HEK293T (cell line): ENCODE measurements at regions not wholly inside any gene's neighbourhood (a gene's known extent, or its start where the extent isn't known, plus 50 kb on each side); places are given as distances from the start of the nearest gene placed in this dataset.
"Not testable (repeated sequence)": the region's sequence is repeated elsewhere in the genome, so short reads cannot be mapped to it uniquely, and the experiment has no call there.

Source experiments
- CTCF ChIA-PET: fragments of 350-600 bp; formaldehyde crosslinking; extraction: SDS; loops from one replicate; lab custom pipeline; 2021; ENCODE audit warnings: antibody characterized with exemption, inconsistent platforms; lab: Yijun Ruan, JAX
- POLR2A ChIA-PET: fragments of 350-600 bp; formaldehyde crosslinking; extraction: SDS; loops from one replicate; lab custom pipeline; 2020; ENCODE audit warnings: antibody characterized with exemption, inconsistent platforms; lab: Yijun Ruan, JAX
- DNase-seq: peaks from one replicate; pipeline ENCODE4 v3.0.0; 2012; ENCODE audit warnings: mixed read lengths; ENCODE audit errors: extremely low spot score
- ARNT ChIP-seq: fragments of 450-650 bp; IDR thresholded peaks from 2 replicates; pipeline ENCODE4 v1.6.1; 2017; ENCODE audit warnings: mild to moderate bottlenecking
- BHLHE40 ChIP-seq: fragments of 450-650 bp; IDR thresholded peaks from 2 replicates; pipeline ENCODE4 v1.6.1; 2016; ENCODE audit warnings: mild to moderate bottlenecking, moderate library complexity, borderline replicate concordance
- CTBP1 ChIP-seq: fragments of 450-650 bp; IDR thresholded peaks from 2 replicates; pipeline ENCODE4 v1.6.1; 2016; ENCODE audit warnings: borderline replicate concordance
- ELF4 ChIP-seq: fragments of 450-650 bp; IDR thresholded peaks from 2 replicates; pipeline ENCODE4 v1.6.1; 2017; ENCODE audit warnings: antibody characterized with exemption
- FOXA1 ChIP-seq: fragments of 450-650 bp; IDR thresholded peaks from 2 replicates; pipeline ENCODE4 v1.6.1; 2016; ENCODE audit warnings: mild to moderate bottlenecking
- FOXK2 ChIP-seq: fragments of 450-650 bp; IDR thresholded peaks from 2 replicates; pipeline ENCODE4 v1.6.1; 2016; ENCODE audit warnings: mild to moderate bottlenecking
- FOXM1 ChIP-seq: fragments of 450-650 bp; IDR thresholded peaks from 2 replicates; pipeline ENCODE4 v1.6.1; 2017; ENCODE audit warnings: mild to moderate bottlenecking, borderline replicate concordance
- HDGF ChIP-seq: fragments of 450-650 bp; IDR thresholded peaks from 2 replicates; pipeline ENCODE4 v1.6.1; 2017; ENCODE audit warnings: antibody characterized with exemption, borderline replicate concordance
- L3MBTL2 ChIP-seq: fragments of 450-650 bp; conservative IDR thresholded peaks from 2 replicates; pipeline ENCODE4 v1.6.1; 2016; ENCODE audit warnings: mild to moderate bottlenecking
- LEF1 ChIP-seq: fragments of 450-650 bp; IDR thresholded peaks from 2 replicates; pipeline ENCODE4 v1.6.1; 2017; ENCODE audit warnings: mild to moderate bottlenecking, borderline replicate concordance
- NFRKB ChIP-seq: fragments of 450-650 bp; IDR thresholded peaks from 2 replicates; pipeline ENCODE4 v1.6.1; 2016; ENCODE audit warnings: mild to moderate bottlenecking, moderate library complexity
- SP1 ChIP-seq: fragments of 450-650 bp; IDR thresholded peaks from 2 replicates; pipeline ENCODE4 v1.6.1; 2017
- SUZ12 ChIP-seq: fragments of 450-650 bp; IDR thresholded peaks from 2 replicates; pipeline ENCODE4 v1.6.1; 2016; ENCODE audit warnings: mild to moderate bottlenecking
- TARDBP ChIP-seq: fragments of 450-650 bp; IDR thresholded peaks from 2 replicates; pipeline ENCODE4 v1.6.1; 2016
- ZNF384 ChIP-seq: fragments of 450-650 bp; IDR thresholded peaks from 2 replicates; pipeline ENCODE4 v1.6.1; 2016
- TF ChIP-seq, protein P1 (sequence below): fragments of 450-650 bp; IDR thresholded peaks from 2 replicates; pipeline ENCODE4 v1.6.1; 2016

DNA sequence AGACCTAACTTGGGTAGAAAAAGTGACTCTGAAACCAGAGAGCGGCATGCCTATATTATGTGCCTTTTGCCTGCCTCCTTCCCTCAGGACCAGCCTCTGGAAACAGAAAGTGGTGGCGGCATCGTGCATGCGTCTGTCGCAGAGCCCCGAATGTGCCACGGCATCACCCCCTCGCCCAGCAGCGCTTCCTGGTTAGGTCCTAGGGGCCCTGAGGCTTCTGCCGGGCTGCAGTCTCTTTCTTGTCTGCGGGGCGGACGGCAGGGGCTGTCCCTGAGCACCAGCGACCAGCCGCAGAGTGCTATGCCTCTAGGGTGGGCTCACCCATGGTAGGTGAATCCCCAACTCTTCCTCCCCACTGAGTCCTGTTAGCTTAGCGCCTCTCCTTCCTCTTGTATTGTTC is 68.7 kb downstream of the VSIG4 start:
- TF ChIP-seq FOXM1 = no peak
- TF ChIP-seq, protein P1, sequence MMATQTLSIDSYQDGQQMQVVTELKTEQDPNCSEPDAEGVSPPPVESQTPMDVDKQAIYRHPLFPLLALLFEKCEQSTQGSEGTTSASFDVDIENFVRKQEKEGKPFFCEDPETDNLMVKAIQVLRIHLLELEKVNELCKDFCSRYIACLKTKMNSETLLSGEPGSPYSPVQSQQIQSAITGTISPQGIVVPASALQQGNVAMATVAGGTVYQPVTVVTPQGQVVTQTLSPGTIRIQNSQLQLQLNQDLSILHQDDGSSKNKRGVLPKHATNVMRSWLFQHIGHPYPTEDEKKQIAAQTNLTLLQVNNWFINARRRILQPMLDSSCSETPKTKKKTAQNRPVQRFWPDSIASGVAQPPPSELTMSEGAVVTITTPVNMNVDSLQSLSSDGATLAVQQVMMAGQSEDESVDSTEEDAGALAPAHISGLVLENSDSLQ = no peak
- no peak for TF ChIP-seq TARDBP
- no peak for TF ChIP-seq ARNT
- TF ChIP-seq NFRKB = no peak
- TF ChIP-seq SUZ12 = no peak
- TF ChIP-seq ZNF384 = no peak
- TF ChIP-seq LEF1 = no peak
- no peak for TF ChIP-seq BHLHE40
- no peak for TF ChIP-seq L3MBTL2
- no peak for TF ChIP-seq FOXA1
- TF ChIP-seq HDGF = no peak
- ChIA-PET CTCF (no interaction called here), POLR2A (no interaction called here)
- DNase-seq = no peak

DNA sequence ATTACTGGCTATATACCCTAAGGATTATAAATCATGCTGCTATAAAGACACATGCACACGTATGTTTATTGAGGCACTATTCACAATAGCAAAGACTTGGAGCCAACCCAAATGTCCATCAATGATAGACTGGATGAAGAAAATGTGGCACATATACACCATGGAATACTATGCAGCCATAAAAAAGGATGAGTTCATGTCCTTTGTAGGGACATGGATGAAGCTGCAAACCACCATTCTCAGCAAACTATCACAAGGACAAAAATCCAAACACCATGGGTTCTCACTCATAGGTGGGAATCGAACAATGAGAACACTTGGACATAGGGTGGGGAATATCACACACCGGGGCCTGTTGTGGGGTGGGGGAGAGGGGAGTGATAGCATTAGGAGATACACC is 72.7 kb downstream of the VSIG4 start:
- CTCF ChIA-PET, DNase-seq, POLR2A ChIA-PET: not testable (repeated sequence)

DNA sequence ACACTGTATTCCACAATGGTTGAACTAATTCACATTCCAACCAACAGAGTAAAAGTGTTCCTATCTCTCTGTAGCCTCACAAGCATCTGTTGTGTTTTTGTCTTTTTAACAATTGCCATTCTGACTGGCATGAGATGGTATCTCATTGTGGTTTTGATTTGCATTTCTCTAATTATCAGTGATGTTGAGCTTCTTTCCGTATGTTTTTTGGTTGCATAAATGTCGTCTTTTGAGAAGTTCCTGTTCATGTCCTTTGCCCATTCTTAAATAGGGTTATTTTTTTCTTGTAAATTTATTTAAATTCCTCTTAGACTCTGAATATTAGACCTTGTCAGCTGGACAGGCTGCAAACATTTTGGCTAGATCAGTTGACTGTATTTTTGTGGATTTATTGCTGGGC is 78.2 kb downstream of the VSIG4 start:
- TF ChIP-seq BHLHE40 = no peak
- TF ChIP-seq ARNT = no peak
- TF ChIP-seq LEF1 = no peak
- TF ChIP-seq ELF4 = no peak
- no peak for TF ChIP-seq HDGF
- no peak for TF ChIP-seq FOXA1
- TF ChIP-seq ZNF384 = no peak
- no peak for TF ChIP-seq TARDBP
- no peak for TF ChIP-seq SP1
- no peak for TF ChIP-seq CTBP1
- TF ChIP-seq NFRKB = no peak
- TF ChIP-seq, protein P1 = no peak
- TF ChIP-seq L3MBTL2 = no peak
- TF ChIP-seq FOXM1 = no peak
- no peak for TF ChIP-seq SUZ12
- TF ChIP-seq FOXK2 = no peak
- no peak for DNase-seq
- POLR2A ChIA-PET = no interaction called here
- CTCF ChIA-PET = no interaction called here

DNA sequence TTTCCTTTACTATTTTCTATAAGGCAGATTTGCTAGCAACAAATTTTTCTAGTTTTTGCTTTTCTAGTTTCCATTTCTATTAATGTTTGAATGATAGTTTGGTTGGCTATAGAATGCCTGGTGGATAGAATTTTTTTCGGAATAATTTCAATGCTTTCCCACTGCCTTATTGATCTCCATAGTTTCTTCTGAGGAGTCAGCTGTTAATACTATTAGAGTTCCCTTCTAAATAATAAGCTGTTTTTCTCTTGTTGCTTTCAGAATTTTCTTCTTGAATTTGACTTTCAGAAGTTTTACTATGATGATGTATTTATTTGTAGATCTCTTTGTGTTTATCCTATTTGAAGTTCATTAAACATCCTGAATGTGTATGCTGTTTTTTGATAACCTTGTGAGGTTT is 91.8 kb downstream of the VSIG4 start:
- DNase-seq = no peak
- TF ChIP-seq FOXK2 (no peak), NFRKB (no peak), HDGF (no peak), ARNT (no peak), FOXA1 (no peak), SP1 (no peak), BHLHE40 (no peak), FOXM1 (no peak), ELF4 (no peak), L3MBTL2 (no peak), TARDBP (no peak), ZNF384 (no peak), CTBP1 (no peak), LEF1 (no peak)
- TF ChIP-seq, protein P1 = no peak
- ChIA-PET POLR2A (no interaction called here), CTCF (no interaction called here)

DNA sequence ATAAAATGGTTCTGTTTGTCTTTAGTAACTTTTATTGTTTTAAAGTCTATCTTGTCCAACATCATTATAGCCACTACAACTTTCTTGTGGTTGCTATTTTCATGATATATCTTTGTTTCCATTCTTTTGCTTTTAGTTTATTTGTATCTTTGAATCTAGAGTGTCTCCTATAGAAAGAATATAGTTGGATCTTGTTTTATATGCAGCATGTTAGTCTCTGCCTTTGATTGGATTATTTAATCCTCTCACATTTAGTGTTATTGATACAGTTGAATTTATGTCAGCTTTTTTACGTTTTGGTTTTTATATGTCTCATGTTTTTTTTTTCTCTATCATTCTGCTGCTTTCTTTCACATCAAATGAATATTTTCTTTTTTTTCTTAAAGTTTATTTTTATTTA is 98.1 kb downstream of the VSIG4 start:
- TF ChIP-seq SUZ12 (no peak), SP1 (no peak), L3MBTL2 (no peak), BHLHE40 (no peak), CTBP1 (no peak), FOXA1 (no peak), FOXM1 (no peak), NFRKB (no peak), ELF4 (no peak), ARNT (no peak), ZNF384 (no peak), FOXK2 (no peak)
- TF ChIP-seq, protein P1 = no peak
- DNase-seq = no peak
- ChIA-PET POLR2A (no interaction called here), CTCF (no interaction called here)

DNA sequence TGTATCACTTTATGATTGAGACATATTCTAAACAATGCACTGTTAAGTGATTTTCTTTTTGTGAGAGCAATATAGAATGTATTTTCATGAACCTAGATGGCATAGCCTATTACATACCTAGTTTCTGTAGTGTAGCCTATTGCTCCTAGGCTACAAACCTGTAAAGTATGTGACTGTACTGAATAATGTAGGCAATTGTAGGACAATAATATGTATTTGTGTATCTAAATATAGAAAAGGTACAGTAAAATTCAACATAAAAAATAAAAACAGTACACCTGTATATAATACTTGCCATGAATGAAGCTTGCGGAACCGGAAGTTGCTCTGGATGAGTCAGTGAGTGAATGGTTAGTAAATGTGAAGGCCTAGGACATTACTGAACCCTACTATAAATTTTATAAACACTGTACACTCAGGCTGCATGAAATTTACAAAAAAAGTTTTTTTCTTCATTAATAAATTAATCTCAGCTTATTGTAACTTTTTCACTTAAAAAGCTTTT is 106.7 kb downstream of the VSIG4 start:
- no peak for DNase-seq
- ChIA-PET POLR2A (no interaction called here), CTCF (no interaction called here)
- TF ChIP-seq SUZ12 (no peak), FOXK2 (no peak), ELF4 (no peak), SP1 (no peak), BHLHE40 (no peak), L3MBTL2 (no peak), FOXA1 (no peak), CTBP1 (no peak), TARDBP (no peak), ARNT (no peak), ZNF384 (no peak), HDGF (no peak), FOXM1 (no peak), LEF1 (no peak), NFRKB (no peak)
- TF ChIP-seq, protein P1 = no peak
